ENCODE measurements at regions not wholly inside any gene's neighbourhood (a gene's known extent, or its start where the extent isn't known, plus 50 kb on each side); places are given as distances from the start of the nearest gene placed in this dataset.

- CTCF ChIA-PET: interaction anchor here (1.1 kb wide), 1 partner anchor 263 kb away, joined by 3 read pairs; no protein-coding TSS in a partner anchor
- POLR2A ChIA-PET: no interaction called here
- no peaks in the 10 kb centered on the region for H3K27me3 Mint-ChIP-seq
Measured at GRCh38 chr12:124504273-124505000, 63.0 kb downstream of the NCOR2 start.

GRCh38 chr12:124503305-124503704 is 64.1 kb downstream of the NCOR2 start:
- Mint-ChIP-seq H3K27me3 (no peaks in the 10 kb centered on the region), H3K27ac (no peak overlapping the region), H3K36me3 (ENCODE audit: low read depth) (peaks cover 9% of the 10 kb centered on the region), H3K9me3 (no peaks in the 10 kb centered on the region), H3K4me3 (no peak overlapping the region), H3K4me1 (peaks cover 50% of the 10 kb centered on the region)
- intact Hi-C loops (cut with micrococcal nuclease): no loop called here
- POLR2A ChIA-PET: no interaction called here
- CTCF ChIA-PET: no interaction called here
- ATAC-seq (ENCODE audit: low read depth) (no peak), DNase-seq (no peak)
- no peak for TF ChIP-seq CTCF (IDR thresholded peaks at IDR 0.05)

More at GRCh38 chr12:124504273-124505000, 63.0 kb downstream of the NCOR2 start:
- peaks cover 6% of the 10 kb centered on the region for H3K36me3 Mint-ChIP-seq (ENCODE audit: low read depth)
- no peak overlapping the region for H3K4me3 Mint-ChIP-seq
- no peaks in the 10 kb centered on the region for H3K9me3 Mint-ChIP-seq
- no peak for TF ChIP-seq CTCF (IDR thresholded peaks at IDR 0.05)
- DNase-seq (no peak), ATAC-seq (ENCODE audit: low read depth) (no peak)
- peaks cover 50% of the 10 kb centered on the region for H3K4me1 Mint-ChIP-seq
- H3K27ac Mint-ChIP-seq: no peak overlapping the region
- intact Hi-C loops (cut with micrococcal nuclease): no loop called here

GRCh38 chr12:124502379-124502778 is 65.0 kb downstream of the NCOR2 start:
- TF ChIP-seq CTCF (IDR thresholded peaks at IDR 0.05): no peak
- ATAC-seq (ENCODE audit: low read depth): no peak
- Mint-ChIP-seq H3K27me3 (no peaks in the 10 kb centered on the region), H3K4me3 (no peak overlapping the region), H3K4me1 (peaks cover 53% of the 10 kb centered on the region), H3K9me3 (no peaks in the 10 kb centered on the region), H3K27ac (no peak overlapping the region), H3K36me3 (ENCODE audit: low read depth) (peaks cover 9% of the 10 kb centered on the region)
- POLR2A ChIA-PET: interaction anchor here (0.6 kb wide), 1 partner anchor 84 kb away, joined by 3 read pairs; no protein-coding TSS in a partner anchor
- intact Hi-C loops (cut with micrococcal nuclease): no loop called here
- no peak for DNase-seq
- CTCF ChIA-PET: no interaction called here

GRCh38 chr12:124501827-124502226 is 65.6 kb downstream of the NCOR2 start:
- ATAC-seq (ENCODE audit: low read depth): no peak
- no peak for DNase-seq
- H3K27ac Mint-ChIP-seq: no peak overlapping the region
- no peaks in the 10 kb centered on the region for H3K27me3 Mint-ChIP-seq
- intact Hi-C loops (cut with micrococcal nuclease): no loop called here
- no peak for TF ChIP-seq CTCF (IDR thresholded peaks at IDR 0.05)
- POLR2A ChIA-PET: no interaction called here
- CTCF ChIA-PET: no interaction called here
- no peak overlapping the region for H3K4me3 Mint-ChIP-seq
- peaks cover 9% of the 10 kb centered on the region for H3K36me3 Mint-ChIP-seq (ENCODE audit: low read depth)
- H3K4me1 Mint-ChIP-seq: peaks cover 54% of the 10 kb centered on the region
- H3K9me3 Mint-ChIP-seq: no peaks in the 10 kb centered on the region

- no peaks in the 10 kb centered on the region for H3K9me3 Mint-ChIP-seq
- no peak for TF ChIP-seq CTCF (IDR thresholded peaks at IDR 0.05)
- H3K4me1 Mint-ChIP-seq: peaks cover 50% of the 10 kb centered on the region
- no peak overlapping the region for H3K4me3 Mint-ChIP-seq
- DNase-seq (no peak), ATAC-seq (ENCODE audit: low read depth) (no peak)
- ChIA-PET CTCF (no interaction called here), POLR2A (no interaction called here)
- peaks cover 9% of the 10 kb centered on the region for H3K36me3 Mint-ChIP-seq (ENCODE audit: low read depth)
- no peak overlapping the region for H3K27ac Mint-ChIP-seq
- intact Hi-C loops (cut with micrococcal nuclease): no loop called here
- no peaks in the 10 kb centered on the region for H3K27me3 Mint-ChIP-seq
Measured at GRCh38 chr12:124501112-124501561, 66.3 kb downstream of the NCOR2 start.

Measured in activated B cell treated with CpG ODN at 0.5 μM for 24 hours (primary cell).